Cardiac fibroblast (primary cell): ENCODE measurements at regions not wholly inside any gene's neighbourhood (a gene's known extent, or its start where the extent isn't known, plus 50 kb on each side); places are given as distances from the start of the nearest gene placed in this dataset.
"Not testable (repeated sequence)": the region's sequence is repeated elsewhere in the genome, so short reads cannot be mapped to it uniquely, and the experiment has no call there.

Source experiments
- DNase-seq, 2 donors: peaks; one replicate each; pipeline versions ENCODE4 v3.0.0 to v3.0.0-alpha.2; 2010; ENCODE audit warnings: low read depth in 2 of 2
- H3K4me3 ChIP-seq, 2 donors: replicated peaks in 1 of 2; 1 replicate in 1 of 2; 2 replicates in 1 of 2; pipeline ENCODE4 v1.5.1; 2011; ENCODE audit warnings: low read depth in 2 of 2, low read length in 2 of 2, mild to moderate bottlenecking in 2 of 2, moderate library complexity in 1 of 2
- TF ChIP-seq, protein P1 (sequence below): IDR thresholded peaks from one replicate; pipeline ENCODE4 v1.5.1; 2011; ENCODE audit warnings: low read depth, mild to moderate bottlenecking, low read length, inconsistent platforms

DNA sequence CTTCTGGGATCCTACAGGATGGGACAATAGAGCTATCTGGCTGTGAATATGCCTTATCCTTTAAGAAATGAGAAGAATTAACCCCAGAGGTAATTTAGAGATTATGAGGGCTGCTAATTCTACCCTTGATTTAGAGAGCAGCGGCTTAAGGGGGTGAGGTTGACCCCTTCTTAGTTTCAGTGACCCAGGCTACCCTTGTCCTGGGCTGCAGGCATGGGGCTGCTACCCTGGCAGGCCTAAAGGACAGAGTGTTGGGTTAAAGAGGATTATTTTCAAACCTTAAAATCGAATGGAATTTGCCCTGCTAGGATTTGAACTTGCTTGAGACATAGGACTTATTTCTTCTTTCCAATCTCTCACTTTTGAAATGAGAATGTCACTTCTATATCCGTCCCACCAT, 1343.4 kb downstream of the HACE1 start:
- no peak for DNase-seq
- TF ChIP-seq, protein P1, sequence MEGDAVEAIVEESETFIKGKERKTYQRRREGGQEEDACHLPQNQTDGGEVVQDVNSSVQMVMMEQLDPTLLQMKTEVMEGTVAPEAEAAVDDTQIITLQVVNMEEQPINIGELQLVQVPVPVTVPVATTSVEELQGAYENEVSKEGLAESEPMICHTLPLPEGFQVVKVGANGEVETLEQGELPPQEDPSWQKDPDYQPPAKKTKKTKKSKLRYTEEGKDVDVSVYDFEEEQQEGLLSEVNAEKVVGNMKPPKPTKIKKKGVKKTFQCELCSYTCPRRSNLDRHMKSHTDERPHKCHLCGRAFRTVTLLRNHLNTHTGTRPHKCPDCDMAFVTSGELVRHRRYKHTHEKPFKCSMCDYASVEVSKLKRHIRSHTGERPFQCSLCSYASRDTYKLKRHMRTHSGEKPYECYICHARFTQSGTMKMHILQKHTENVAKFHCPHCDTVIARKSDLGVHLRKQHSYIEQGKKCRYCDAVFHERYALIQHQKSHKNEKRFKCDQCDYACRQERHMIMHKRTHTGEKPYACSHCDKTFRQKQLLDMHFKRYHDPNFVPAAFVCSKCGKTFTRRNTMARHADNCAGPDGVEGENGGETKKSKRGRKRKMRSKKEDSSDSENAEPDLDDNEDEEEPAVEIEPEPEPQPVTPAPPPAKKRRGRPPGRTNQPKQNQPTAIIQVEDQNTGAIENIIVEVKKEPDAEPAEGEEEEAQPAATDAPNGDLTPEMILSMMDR = no peak
- H3K4me3 ChIP-seq = no peak overlapping the region

DNA sequence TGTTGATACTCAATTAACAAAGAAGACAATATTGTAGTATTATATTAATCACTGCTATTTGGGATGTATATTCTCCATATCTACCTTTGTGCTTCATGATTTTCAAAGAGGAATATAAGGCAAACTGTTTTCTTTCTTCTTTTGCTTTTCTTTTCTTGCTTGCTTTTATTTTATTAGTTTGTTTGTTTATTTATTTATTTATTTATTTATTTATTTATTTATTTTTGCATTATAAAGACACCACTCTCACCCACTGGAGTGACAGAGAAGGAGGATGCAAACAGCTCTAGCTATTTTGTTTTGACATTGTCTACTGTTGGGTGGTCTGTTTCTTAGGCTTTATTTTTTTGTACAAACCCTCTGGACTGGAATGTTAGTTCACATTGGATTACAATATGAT, 1352.7 kb downstream of the HACE1 start:
- DNase-seq = no peak
- no peak overlapping the region for H3K4me3 ChIP-seq
- TF ChIP-seq, protein P1 = no peak

DNA sequence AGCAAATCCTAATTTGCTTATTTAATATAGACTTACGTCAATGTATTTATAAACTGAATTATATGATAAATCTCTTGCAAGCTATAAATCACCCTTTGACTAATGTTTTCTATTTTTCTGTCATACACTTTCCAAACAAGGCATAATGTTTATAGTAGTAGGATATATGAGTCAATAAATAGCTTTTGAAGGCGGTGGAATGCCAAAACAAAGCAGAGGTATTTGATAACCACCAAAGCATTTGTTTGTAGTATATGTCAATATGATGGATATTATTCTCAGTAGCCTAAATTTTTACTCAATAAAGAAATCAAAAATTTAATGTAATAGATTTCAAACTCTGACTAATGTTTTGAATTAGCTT, 1354.6 kb downstream of the HACE1 start:
- DNase-seq = no peak
- TF ChIP-seq, protein P1 = no peak
- no peak overlapping the region for H3K4me3 ChIP-seq

DNA sequence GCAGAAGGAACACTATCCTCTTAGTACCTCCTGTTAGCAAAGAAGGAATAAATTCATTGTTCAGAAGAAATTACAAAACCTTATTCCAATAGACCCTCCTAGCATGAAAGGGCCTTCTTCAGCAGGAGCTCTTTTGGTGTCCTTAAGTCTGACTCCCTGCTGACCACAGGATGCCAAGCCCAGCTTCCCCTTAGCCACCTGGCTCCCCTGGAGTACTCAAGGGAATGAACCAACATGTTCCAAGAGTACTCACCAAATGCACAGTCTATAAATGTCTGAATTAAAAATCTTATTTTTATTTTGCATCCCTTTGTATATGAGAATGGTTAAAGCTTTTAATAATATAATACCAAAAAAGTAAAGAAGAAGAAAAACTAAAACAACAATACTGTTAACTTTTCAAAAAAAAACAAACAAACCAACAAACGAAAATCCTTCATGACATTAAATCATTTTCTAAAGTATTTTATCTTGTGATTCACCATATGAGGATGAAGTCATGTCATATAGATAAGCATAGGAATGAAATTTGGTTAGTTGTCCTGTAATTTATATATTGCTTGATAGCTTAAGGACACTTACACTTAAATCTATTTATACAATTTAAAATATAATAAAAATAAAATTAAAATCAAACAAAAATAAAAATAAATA, 1355.1 kb downstream of the HACE1 start:
- no peak for DNase-seq
- TF ChIP-seq, protein P1 = no peak
- H3K4me3 ChIP-seq = no peak overlapping the region

DNA sequence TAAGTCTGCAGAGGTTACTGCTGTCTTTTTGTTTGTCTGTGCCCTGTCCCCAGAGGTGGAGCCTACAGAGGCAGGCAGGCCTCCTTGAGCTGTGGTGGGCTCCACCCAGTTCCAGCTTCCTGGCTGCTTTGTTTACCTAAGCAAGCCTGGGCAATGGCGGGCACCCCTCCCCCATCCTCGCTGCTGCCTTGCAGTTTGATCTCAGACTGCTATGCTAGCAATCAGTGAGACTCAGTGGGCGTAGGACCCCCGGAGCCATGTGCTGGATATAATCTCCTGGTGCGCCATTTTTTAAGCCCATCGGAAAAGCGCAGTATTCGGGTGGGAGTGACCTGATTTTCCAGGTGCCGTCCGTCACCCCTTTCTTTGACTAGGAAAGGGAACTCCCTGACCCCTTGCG, 1363.1 kb downstream of the HACE1 start:
- not testable (repeated sequence) for H3K4me3 ChIP-seq, DNase-seq

DNA sequence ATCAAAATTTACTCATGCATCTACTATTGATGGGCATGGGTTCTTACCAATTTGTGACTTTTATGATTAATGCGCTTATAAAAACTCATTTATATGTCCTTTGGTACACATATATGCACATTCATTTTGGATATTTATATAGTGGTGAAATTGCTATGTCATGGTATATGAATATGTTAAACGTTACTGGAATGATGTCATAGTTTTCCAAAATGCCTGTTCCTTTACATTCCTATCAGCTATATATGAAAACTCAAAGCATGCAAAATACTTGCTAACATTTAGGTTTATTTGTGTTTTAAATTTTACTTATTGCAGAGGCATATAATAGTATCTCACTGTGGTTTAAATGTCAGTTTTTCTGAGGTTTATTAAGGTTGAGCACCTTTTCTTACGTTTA, 1403.1 kb downstream of the HACE1 start:
- no peak overlapping the region for H3K4me3 ChIP-seq
- no peak for DNase-seq
- TF ChIP-seq, protein P1 = no peak

DNA sequence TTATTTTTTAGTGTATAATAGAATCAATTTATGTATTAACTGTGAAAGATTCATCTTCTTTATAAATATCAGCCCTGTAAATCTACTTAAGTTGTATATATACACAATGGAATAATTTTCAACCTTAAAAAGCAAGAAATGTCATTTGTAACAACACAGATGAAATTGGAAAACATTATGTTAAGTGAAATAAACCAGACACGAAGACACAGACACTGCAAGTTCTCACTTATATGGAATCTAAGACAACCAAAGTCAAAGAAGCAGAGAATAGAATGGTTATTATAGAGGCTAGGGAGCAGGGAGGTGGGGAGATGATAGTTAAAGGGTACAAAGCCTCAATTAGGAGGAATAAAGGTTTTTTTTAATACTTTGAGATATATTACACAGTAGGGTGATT, 1404.4 kb downstream of the HACE1 start:
- no peak for DNase-seq
- H3K4me3 ChIP-seq = no peak overlapping the region

More for the DNA sequence above, 1404.4 kb downstream of the HACE1 start:
- TF ChIP-seq, protein P1 = no peak
